CD4-positive, alpha-beta memory T cell (primary cell): ENCODE measurements at regions not wholly inside any gene's neighbourhood (a gene's known extent, or its start where the extent isn't known, plus 50 kb on each side); places are given as distances from the start of the nearest gene placed in this dataset.

Experiments
- CTCF ChIA-PET: fragments of 350-600 bp; sonication (Branson Sonifier 250); formaldehyde crosslinking; loops from one replicate; lab custom pipeline; 2021; ENCODE audit warnings: inconsistent platforms; ENCODE audit not compliant: partially characterized antibody; lab: Charles Lee
- POLR2A ChIA-PET: fragments of 350-600 bp; sonication (Branson Sonifier 250); formaldehyde crosslinking; loops from one replicate; lab custom pipeline; 2021; ENCODE audit not compliant: partially characterized antibody; lab: Charles Lee
- DNase-seq, 5 donors: peaks; one replicate each; pipeline versions ENCODE4 v3.0.0 to v3.0.0-alpha.2; 2020 to 2022; ENCODE audit warnings: mixed read lengths in 1 of 5
- H3K27ac ChIP-seq: one replicate; pipeline ENCODE4 v1.7.0; 2013; ENCODE audit warnings: low read depth, low read length
- H3K27me3 ChIP-seq: 2 replicates; pipeline ENCODE4 v1.7.0; 2013; ENCODE audit warnings: mild to moderate bottlenecking, low read length, moderate library complexity; ENCODE audit not compliant: insufficient read depth
- H3K36me3 ChIP-seq: 2 replicates; pipeline ENCODE4 v1.7.0; 2013; ENCODE audit warnings: mild to moderate bottlenecking, low read length, moderate library complexity; ENCODE audit not compliant: insufficient read depth
- H3K4me1 ChIP-seq: 2 replicates; pipeline ENCODE4 v1.7.0; 2013; ENCODE audit warnings: mild to moderate bottlenecking, low read length, moderate library complexity; ENCODE audit not compliant: insufficient read depth
- H3K4me3 ChIP-seq, 2 donors: one replicate each; pipeline ENCODE4 v1.7.0; 2013; ENCODE audit warnings: low read length in 2 of 2, mild to moderate bottlenecking in 1 of 2
- H3K9me3 ChIP-seq, 2 donors: one replicate each; pipeline ENCODE4 v1.7.0; 2013; ENCODE audit warnings: low read length in 2 of 2, control low read depth in 1 of 2; ENCODE audit not compliant: control insufficient read depth in 1 of 2
- H3K27ac Mint-ChIP-seq, 7 donors: one replicate each; pipeline ENCODE4 v1.8.0; 2020 to 2021; ENCODE audit warnings: mixed read lengths in 7 of 7, mild to moderate bottlenecking in 6 of 7, inconsistent platforms in 3 of 7, moderate library complexity in 3 of 7
- H3K27me3 Mint-ChIP-seq, 2 donors: one replicate each; pipeline ENCODE4 v1.8.0; 2020 to 2021; ENCODE audit warnings: mixed read lengths in 2 of 2
- H3K36me3 Mint-ChIP-seq, 2 donors: one replicate each; pipeline ENCODE4 v1.8.0; 2020 to 2021; ENCODE audit warnings: mixed read lengths in 2 of 2, inconsistent platforms in 1 of 2, mild to moderate bottlenecking in 1 of 2
- H3K4me1 Mint-ChIP-seq, 4 donors: one replicate each; pipeline ENCODE4 v1.8.0; 2020 to 2021; ENCODE audit warnings: mixed read lengths in 4 of 4, mild to moderate bottlenecking in 1 of 4
- H3K4me3 Mint-ChIP-seq, 8 donors: one replicate each; pipeline ENCODE4 v1.8.0; 2020 to 2021; ENCODE audit warnings: mixed read lengths in 8 of 8, mild to moderate bottlenecking in 7 of 8, moderate library complexity in 6 of 8, inconsistent platforms in 3 of 8
- H3K9me3 Mint-ChIP-seq, 8 donors: one replicate each; pipeline ENCODE4 v1.8.0; 2020 to 2021; ENCODE audit warnings: mixed read lengths in 8 of 8, mild to moderate bottlenecking in 5 of 8, inconsistent platforms in 3 of 8, moderate library complexity in 1 of 8
- intact Hi-C: fragments of 100-400 bp; cut with micrococcal nuclease; formaldehyde crosslinking; loops from one replicate; pipeline ENCODE4 v1.15.1; 2023

GRCh38 chr3:83302091-83302490, 1540.6 kb upstream of the GBE1 start:
- peaks cover 0 to 14% (median 5%) of the 10 kb centered on the region in 8 donors for H3K9me3 Mint-ChIP-seq
- Histone ChIP-seq H3K9me3 (peaks cover 0 to 4% of the 10 kb centered on the region in 2 donors), H3K36me3 (no peaks in the 10 kb centered on the region), H3K4me3 (no peak overlapping the region), H3K27ac (no peak overlapping the region), H3K4me1 (no peaks in the 10 kb centered on the region), H3K27me3 (no peaks in the 10 kb centered on the region)
- H3K27ac Mint-ChIP-seq = no peak overlapping the region
- no peaks in the 10 kb centered on the region for H3K27me3 Mint-ChIP-seq
- intact Hi-C loops = no loop called here
- DNase-seq = no peak
- no peaks in the 10 kb centered on the region for H3K36me3 Mint-ChIP-seq
- H3K4me3 Mint-ChIP-seq = no peak overlapping the region
- CTCF ChIA-PET = no interaction called here
- POLR2A ChIA-PET = no interaction called here
- H3K4me1 Mint-ChIP-seq = no peaks in the 10 kb centered on the region

GRCh38 chr3:83317605-83318004, 1556.2 kb upstream of the GBE1 start:
- H3K36me3 Mint-ChIP-seq = no peaks in the 10 kb centered on the region
- intact Hi-C loops = no loop called here
- Histone ChIP-seq H3K9me3 (no peaks in the 10 kb centered on the region), H3K4me1 (no peaks in the 10 kb centered on the region), H3K27ac (no peak overlapping the region), H3K36me3 (no peaks in the 10 kb centered on the region), H3K27me3 (no peaks in the 10 kb centered on the region), H3K4me3 (no peak overlapping the region)
- no peak overlapping the region for H3K27ac Mint-ChIP-seq
- no peaks in the 10 kb centered on the region for H3K4me1 Mint-ChIP-seq
- CTCF ChIA-PET = no interaction called here
- no peaks in the 10 kb centered on the region for H3K27me3 Mint-ChIP-seq
- POLR2A ChIA-PET = no interaction called here
- DNase-seq = no peak
- peaks cover 2 to 15% (median 7%) of the 10 kb centered on the region in 8 donors for H3K9me3 Mint-ChIP-seq
- H3K4me3 Mint-ChIP-seq = no peak overlapping the region

- DNase-seq = no peak
- no peaks in the 10 kb centered on the region for H3K9me3 ChIP-seq
- no peak overlapping the region for H3K27ac ChIP-seq
- CTCF ChIA-PET = no interaction called here
- H3K4me1 ChIP-seq = no peaks in the 10 kb centered on the region
- Mint-ChIP-seq H3K27ac (no peak overlapping the region), H3K4me1 (no peaks in the 10 kb centered on the region), H3K9me3 (peaks cover 0 to 23% (median 12%) of the 10 kb centered on the region in 8 donors), H3K4me3 (no peak overlapping the region), H3K27me3 (no peaks in the 10 kb centered on the region), H3K36me3 (no peaks in the 10 kb centered on the region)
- H3K27me3 ChIP-seq = no peaks in the 10 kb centered on the region
- no peaks in the 10 kb centered on the region for H3K36me3 ChIP-seq
- POLR2A ChIA-PET = no interaction called here
- intact Hi-C loops = no loop called here
- H3K4me3 ChIP-seq = no peak overlapping the region
Measured at GRCh38 chr3:83320726-83321125, 1559.3 kb upstream of the GBE1 start.

GRCh38 chr3:83321457-83321856, 1560.0 kb upstream of the GBE1 start:
- ChIA-PET POLR2A (no interaction called here), CTCF (no interaction called here)
- H3K4me3 Mint-ChIP-seq = no peak overlapping the region

DNA sequence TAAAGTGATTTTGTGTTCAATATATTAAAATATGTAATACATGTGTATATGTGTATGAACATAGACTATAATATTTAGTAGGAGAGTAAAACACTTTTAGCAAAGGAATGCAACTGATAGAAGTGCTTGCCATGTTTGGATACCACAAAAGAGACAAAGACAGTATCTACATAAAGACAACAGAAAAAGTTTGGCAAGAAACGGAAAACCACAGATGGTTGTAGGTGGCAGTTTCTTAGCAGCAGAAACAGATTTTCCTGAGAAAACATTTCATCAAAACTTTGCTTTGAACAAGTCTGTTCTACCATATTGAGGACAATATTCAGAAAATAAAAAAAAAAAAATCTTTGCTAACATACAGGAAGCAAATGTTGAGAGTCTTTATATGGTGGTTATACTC, 1560.4 kb upstream of the GBE1 start:
- Histone ChIP-seq H3K4me1 (no peaks in the 10 kb centered on the region), H3K27ac (no peak overlapping the region), H3K4me3 (no peak overlapping the region), H3K36me3 (no peaks in the 10 kb centered on the region), H3K27me3 (no peaks in the 10 kb centered on the region), H3K9me3 (no peaks in the 10 kb centered on the region)
- ChIA-PET CTCF (no interaction called here), POLR2A (no interaction called here)
- no peaks in the 10 kb centered on the region for H3K27me3 Mint-ChIP-seq
- no peak overlapping the region for H3K4me3 Mint-ChIP-seq
- H3K27ac Mint-ChIP-seq = no peak overlapping the region
- no peaks in the 10 kb centered on the region for H3K36me3 Mint-ChIP-seq
- H3K9me3 Mint-ChIP-seq = peaks cover 0 to 26% (median 14%) of the 10 kb centered on the region in 8 donors
- H3K4me1 Mint-ChIP-seq = no peaks in the 10 kb centered on the region
- no peak for DNase-seq
- intact Hi-C loops = no loop called here

More at GRCh38 chr3:83321457-83321856, 1560.0 kb upstream of the GBE1 start:
- H3K36me3 Mint-ChIP-seq = no peaks in the 10 kb centered on the region
- intact Hi-C loops = no loop called here
- H3K27me3 Mint-ChIP-seq = no peaks in the 10 kb centered on the region
- H3K9me3 Mint-ChIP-seq = peaks cover 0 to 26% (median 14%) of the 10 kb centered on the region in 8 donors
- Histone ChIP-seq H3K4me3 (no peak overlapping the region), H3K27ac (no peak overlapping the region), H3K36me3 (no peaks in the 10 kb centered on the region), H3K9me3 (no peaks in the 10 kb centered on the region), H3K27me3 (no peaks in the 10 kb centered on the region), H3K4me1 (no peaks in the 10 kb centered on the region)
- no peaks in the 10 kb centered on the region for H3K4me1 Mint-ChIP-seq
- no peak for DNase-seq
- no peak overlapping the region for H3K27ac Mint-ChIP-seq

DNA sequence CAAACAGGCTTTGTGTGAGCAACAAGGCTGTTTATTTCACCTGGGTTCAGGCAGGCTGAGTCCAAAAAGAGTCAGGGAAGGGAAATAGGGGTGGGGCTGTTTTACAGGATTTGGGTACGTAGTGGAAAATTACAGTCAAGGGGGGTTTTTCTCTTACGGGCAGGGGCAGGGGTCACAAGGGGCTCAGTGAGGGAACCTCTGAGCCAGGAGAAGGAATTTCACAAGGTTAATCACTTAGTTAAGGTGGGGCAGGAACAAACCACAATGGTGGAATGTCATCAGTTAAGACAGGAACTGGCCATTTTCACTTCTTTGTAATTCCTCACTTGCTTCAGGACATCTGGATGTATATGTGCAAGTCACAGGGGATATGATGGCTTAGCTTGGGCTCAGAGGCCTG, 1592.8 kb upstream of the GBE1 start:
- peaks cover 2 to 34% (median 14%) of the 10 kb centered on the region in 8 donors for H3K9me3 Mint-ChIP-seq
- ChIA-PET CTCF (no interaction called here), POLR2A (no interaction called here)
- no peaks in the 10 kb centered on the region for H3K36me3 Mint-ChIP-seq
- no peaks in the 10 kb centered on the region for H3K4me1 Mint-ChIP-seq
- H3K4me3 Mint-ChIP-seq = no peak overlapping the region
- Histone ChIP-seq H3K4me3 (no peak overlapping the region), H3K27me3 (no peaks in the 10 kb centered on the region), H3K9me3 (no peaks in the 10 kb centered on the region), H3K27ac (no peak overlapping the region), H3K4me1 (no peaks in the 10 kb centered on the region), H3K36me3 (no peaks in the 10 kb centered on the region)
- H3K27ac Mint-ChIP-seq = no peak overlapping the region
- H3K27me3 Mint-ChIP-seq = no peaks in the 10 kb centered on the region
- intact Hi-C loops = no loop called here
- DNase-seq = no peak

DNA sequence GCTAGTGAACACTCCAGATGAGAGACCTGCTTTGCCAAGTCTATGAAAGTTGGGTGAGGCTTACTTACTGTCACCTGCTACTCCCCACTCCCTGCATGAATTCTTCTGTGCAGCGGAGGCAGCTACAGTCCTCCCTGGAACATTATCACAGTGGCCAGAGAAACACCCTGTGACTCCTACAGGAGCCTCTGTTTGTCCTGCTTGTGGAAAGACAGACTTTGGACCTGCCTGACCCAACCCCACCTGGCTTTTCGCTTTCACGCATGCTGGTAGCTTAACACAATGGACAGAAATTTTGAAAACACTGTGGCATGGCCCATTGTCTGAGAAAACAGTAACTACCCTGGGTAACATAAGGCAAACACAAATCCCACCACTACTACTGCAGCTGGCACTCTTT, 1565.5 kb upstream of the CADM2 start:
- peaks cover 0 to 24% (median 10%) of the 10 kb centered on the region in 8 donors for H3K9me3 Mint-ChIP-seq
- Histone ChIP-seq H3K36me3 (no peaks in the 10 kb centered on the region), H3K27ac (no peak overlapping the region), H3K4me3 (no peak overlapping the region), H3K27me3 (no peaks in the 10 kb centered on the region), H3K4me1 (no peaks in the 10 kb centered on the region), H3K9me3 (no peaks in the 10 kb centered on the region)
- no peaks in the 10 kb centered on the region for H3K4me1 Mint-ChIP-seq
- no peak overlapping the region for H3K27ac Mint-ChIP-seq
- no peak overlapping the region for H3K4me3 Mint-ChIP-seq
- CTCF ChIA-PET = no interaction called here
- H3K27me3 Mint-ChIP-seq = no peaks in the 10 kb centered on the region
- POLR2A ChIA-PET = no interaction called here
- intact Hi-C loops = no loop called here
- no peak for DNase-seq
- H3K36me3 Mint-ChIP-seq = no peaks in the 10 kb centered on the region

GRCh38 chr3:83403927-83404326, 1554.9 kb upstream of the CADM2 start:
- H3K4me3 ChIP-seq = no peak overlapping the region
- intact Hi-C loops = no loop called here

More at GRCh38 chr3:83403927-83404326, 1554.9 kb upstream of the CADM2 start:
- Mint-ChIP-seq H3K36me3 (no peaks in the 10 kb centered on the region), H3K4me3 (no peak overlapping the region), H3K27ac (no peak overlapping the region), H3K9me3 (peaks cover 0 to 21% (median 7%) of the 10 kb centered on the region in 8 donors), H3K4me1 (no peaks in the 10 kb centered on the region), H3K27me3 (no peaks in the 10 kb centered on the region)
- Histone ChIP-seq H3K27ac (no peak overlapping the region), H3K9me3 (no peaks in the 10 kb centered on the region), H3K27me3 (no peaks in the 10 kb centered on the region), H3K4me1 (no peaks in the 10 kb centered on the region), H3K36me3 (no peaks in the 10 kb centered on the region)
- DNase-seq = no peak
- ChIA-PET POLR2A (no interaction called here), CTCF (no interaction called here)
